ENCODE measurements at regions not wholly inside any gene's neighbourhood (a gene's known extent, or its start where the extent isn't known, plus 50 kb on each side); places are given as distances from the start of the nearest gene placed in this dataset.
A peak's percentile ranks its signal among the peaks of the same experiment; 100 is the strongest.

DNA sequence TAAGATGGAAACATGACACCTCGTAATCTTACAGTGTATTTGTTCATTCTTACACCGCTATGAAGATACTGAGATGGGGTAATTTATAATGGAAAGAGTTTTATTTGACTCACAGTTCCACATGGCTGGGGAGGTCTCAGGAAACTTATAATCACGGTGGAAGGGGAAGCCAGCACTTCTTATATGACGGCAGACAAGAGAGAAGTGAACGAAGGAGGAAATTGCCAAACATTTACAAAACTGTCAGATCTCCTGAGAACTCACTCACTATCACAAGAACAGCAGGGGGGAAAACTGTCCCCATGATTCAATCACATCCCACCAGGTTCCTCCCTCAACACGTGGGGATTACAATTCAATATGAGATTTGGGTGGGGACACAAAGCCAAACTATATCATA lies 282.3 kb downstream of the HGF start:
- BruUV-seq (replicated peaks): no TSS peak
- H3K4me3 ChIP-seq (ENCODE audit: low read length): no peak overlapping the region
- DNase-seq (no peak), ATAC-seq (no peak)
- H3K27ac ChIP-seq (ENCODE audit: low read length): no peak overlapping the region
- no peaks in the 10 kb centered on the region for H3K36me3 ChIP-seq (ENCODE audit: low read depth, low read length)
- H3K9me2 ChIP-seq (replicated peaks; ENCODE audit: low read length): no peaks in the 10 kb centered on the region
- H3K9ac ChIP-seq (ENCODE audit: low read length): no peak overlapping the region
- no peak overlapping the region for H3K4me2 ChIP-seq (ENCODE audit: low read length)
- no peaks in the 10 kb centered on the region for H3F3A ChIP-seq (ENCODE audit: low read length, unreplicated experiment)
- no peaks in the 10 kb centered on the region for H3K4me1 ChIP-seq (ENCODE audit: insufficient read depth, low read length)
- H3K27me3 ChIP-seq (ENCODE audit: low read length): no peaks in the 10 kb centered on the region
- TF ChIP-seq, protein P1, sequence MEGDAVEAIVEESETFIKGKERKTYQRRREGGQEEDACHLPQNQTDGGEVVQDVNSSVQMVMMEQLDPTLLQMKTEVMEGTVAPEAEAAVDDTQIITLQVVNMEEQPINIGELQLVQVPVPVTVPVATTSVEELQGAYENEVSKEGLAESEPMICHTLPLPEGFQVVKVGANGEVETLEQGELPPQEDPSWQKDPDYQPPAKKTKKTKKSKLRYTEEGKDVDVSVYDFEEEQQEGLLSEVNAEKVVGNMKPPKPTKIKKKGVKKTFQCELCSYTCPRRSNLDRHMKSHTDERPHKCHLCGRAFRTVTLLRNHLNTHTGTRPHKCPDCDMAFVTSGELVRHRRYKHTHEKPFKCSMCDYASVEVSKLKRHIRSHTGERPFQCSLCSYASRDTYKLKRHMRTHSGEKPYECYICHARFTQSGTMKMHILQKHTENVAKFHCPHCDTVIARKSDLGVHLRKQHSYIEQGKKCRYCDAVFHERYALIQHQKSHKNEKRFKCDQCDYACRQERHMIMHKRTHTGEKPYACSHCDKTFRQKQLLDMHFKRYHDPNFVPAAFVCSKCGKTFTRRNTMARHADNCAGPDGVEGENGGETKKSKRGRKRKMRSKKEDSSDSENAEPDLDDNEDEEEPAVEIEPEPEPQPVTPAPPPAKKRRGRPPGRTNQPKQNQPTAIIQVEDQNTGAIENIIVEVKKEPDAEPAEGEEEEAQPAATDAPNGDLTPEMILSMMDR (conservative IDR thresholded peaks at IDR 0.05; ENCODE audit: low read depth, low read length): no peak
- TF ChIP-seq EZH2phosphoT487 (IDR thresholded peaks at IDR 0.05; ENCODE audit: borderline replicate concordance, low read length) (no peak), EZH2 (IDR thresholded peaks at IDR 0.05; ENCODE audit: low read length, unreplicated experiment) (no peak)
- H2AFZ ChIP-seq (ENCODE audit: low read length): no peak overlapping the region
- POLR2A ChIA-PET (ENCODE audit: unreplicated experiment): no interaction called here
- intact Hi-C loops (cut with micrococcal nuclease): no loop called here
- CTCF ChIA-PET: no interaction called here
- H3K9me3 ChIP-seq (ENCODE audit: low read length): no peaks in the 10 kb centered on the region
- no peaks in the 10 kb centered on the region for H3K79me2 ChIP-seq (ENCODE audit: low read length)
- H4K20me1 ChIP-seq (ENCODE audit: low read length): no peaks in the 10 kb centered on the region

GRCh38 chr7:81484261-81484660 lies 285.6 kb downstream of the HGF start:
- DNase-seq (no peak), ATAC-seq (peak; percentile 60)
- Histone ChIP-seq H3F3A (ENCODE audit: low read length, unreplicated experiment) (no peaks in the 10 kb centered on the region), H3K27ac (ENCODE audit: low read length) (no peak overlapping the region), H3K79me2 (ENCODE audit: low read length) (no peaks in the 10 kb centered on the region), H4K20me1 (ENCODE audit: low read length) (no peaks in the 10 kb centered on the region), H3K9me3 (ENCODE audit: low read length) (no peaks in the 10 kb centered on the region), H3K9me2 (replicated peaks; ENCODE audit: low read length) (no peaks in the 10 kb centered on the region), H3K4me3 (ENCODE audit: low read length) (no peak overlapping the region), H3K4me2 (ENCODE audit: low read length) (no peak overlapping the region), H3K27me3 (ENCODE audit: low read length) (no peaks in the 10 kb centered on the region), H3K36me3 (ENCODE audit: low read depth, low read length) (no peaks in the 10 kb centered on the region), H3K4me1 (ENCODE audit: insufficient read depth, low read length) (no peaks in the 10 kb centered on the region), H2AFZ (ENCODE audit: low read length) (no peak overlapping the region), H3K9ac (ENCODE audit: low read length) (no peak overlapping the region)
- BruUV-seq (replicated peaks): no TSS peak
- intact Hi-C loops (cut with micrococcal nuclease): loop anchor here (5.0 kb wide), 3 partner anchors 233 to 1243 kb away; no protein-coding TSS in a partner anchor
- ChIA-PET POLR2A (ENCODE audit: unreplicated experiment) (interaction anchor here (0.7 kb wide), 1 partner anchor 219 kb away, joined by 3 read pairs; no protein-coding TSS in a partner anchor), CTCF (interaction anchor here (0.6 kb wide), 1 partner anchor 109 kb away, joined by 3 read pairs; no protein-coding TSS in a partner anchor)
- TF ChIP-seq EZH2phosphoT487 (IDR thresholded peaks at IDR 0.05; ENCODE audit: borderline replicate concordance, low read length) (no peak), EZH2 (IDR thresholded peaks at IDR 0.05; ENCODE audit: low read length, unreplicated experiment) (no peak)
- TF ChIP-seq, protein P1 (conservative IDR thresholded peaks at IDR 0.05; ENCODE audit: low read depth, low read length): no peak

DNA sequence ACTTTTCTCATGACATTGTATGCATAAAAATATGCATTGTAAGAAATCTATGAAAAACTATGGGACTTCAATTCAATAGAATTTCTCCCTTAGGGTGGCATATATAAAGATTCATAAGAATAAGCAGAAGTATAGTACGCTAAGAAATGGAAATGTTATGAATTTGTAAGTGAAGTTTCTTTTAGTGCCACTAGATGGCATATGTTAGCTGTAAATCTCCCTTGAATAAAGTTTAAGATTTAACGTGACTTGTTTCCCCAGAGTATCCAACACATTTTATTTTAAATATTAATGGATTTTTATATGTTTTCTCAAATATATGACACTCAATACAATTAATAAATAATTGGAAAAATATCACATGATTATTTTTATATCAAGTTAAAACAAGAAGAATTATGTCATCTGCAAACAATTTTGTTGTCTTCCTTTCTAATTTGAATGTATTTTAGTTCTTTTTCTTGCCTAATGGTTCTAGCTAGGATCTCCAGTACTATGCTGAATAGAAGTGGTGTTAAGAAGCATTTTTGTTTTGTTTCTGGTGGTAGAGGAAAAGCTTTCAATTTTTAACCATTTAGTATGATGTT lies 287.2 kb downstream of the HGF start:
- intact Hi-C loops (cut with micrococcal nuclease): loop anchor here (1.0 to 5.0 kb wide), 6 partner anchors 17 to 1245 kb away; no protein-coding TSS in a partner anchor
- no peak overlapping the region for H3K27ac ChIP-seq (ENCODE audit: low read length)
- TF ChIP-seq, protein P1 (conservative IDR thresholded peaks at IDR 0.05; ENCODE audit: low read depth, low read length): peak; percentile 70
- no peak for TF ChIP-seq EZH2 (IDR thresholded peaks at IDR 0.05; ENCODE audit: low read length, unreplicated experiment)
- no peaks in the 10 kb centered on the region for H3K79me2 ChIP-seq (ENCODE audit: low read length)
- no peaks in the 10 kb centered on the region for H4K20me1 ChIP-seq (ENCODE audit: low read length)
- H3K4me1 ChIP-seq (ENCODE audit: insufficient read depth, low read length): 0 out of 2 replicates have a peak, but pooled peaks cover 4% of the 10 kb centered on the region
- no peak overlapping the region for H3K9ac ChIP-seq (ENCODE audit: low read length)
- no peak overlapping the region for H3K4me2 ChIP-seq (ENCODE audit: low read length)
- ATAC-seq (peak; percentile 49; the same call in 1 of the 2 replicates), DNase-seq (peak; percentile 55)
- no peaks in the 10 kb centered on the region for H3K27me3 ChIP-seq (ENCODE audit: low read length)
- no TSS peak for BruUV-seq (replicated peaks)
- no peak overlapping the region for H2AFZ ChIP-seq (ENCODE audit: low read length)
- CTCF ChIA-PET: interaction anchor here (0.6 to 1.4 kb wide), 4 partner anchors 12 to 790 kb away, joined by 3 to 4 read pairs (median 3); no protein-coding TSS in a partner anchor
- POLR2A ChIA-PET (ENCODE audit: unreplicated experiment): no interaction called here
- H3K9me3 ChIP-seq (ENCODE audit: low read length): no peaks in the 10 kb centered on the region
- H3F3A ChIP-seq (ENCODE audit: low read length, unreplicated experiment): no peaks in the 10 kb centered on the region
- no peaks in the 10 kb centered on the region for H3K9me2 ChIP-seq (replicated peaks; ENCODE audit: low read length)
- no peaks in the 10 kb centered on the region for H3K36me3 ChIP-seq (ENCODE audit: low read depth, low read length)
- H3K4me3 ChIP-seq (ENCODE audit: low read length): no peak overlapping the region
